ENCODE measurements at regions not wholly inside any gene's neighbourhood (a gene's known extent, or its start where the extent isn't known, plus 50 kb on each side); places are given as distances from the start of the nearest gene placed in this dataset.
"Not testable (repeated sequence)": the region's sequence is repeated elsewhere in the genome, so short reads cannot be mapped to it uniquely, and the experiment has no call there.

- no peak for DNase-seq
These were observed 181.8 kb downstream of the AKAIN1 start for GRCh38 chr18:5015213-5015612.

- DNase-seq, result not testable (repeated sequence)
These were observed 192.8 kb downstream of the AKAIN1 start for GRCh38 chr18:5004031-5004820.

GRCh38 chr18:4994710-4995109, 202.3 kb downstream of the AKAIN1 start:
- DNase-seq, result no peak

GRCh38 chr18:4987452-4988405, 209.3 kb downstream of the AKAIN1 start:
- no peak for DNase-seq

GRCh38 chr18:4986677-4987076, 210.4 kb downstream of the AKAIN1 start:
- DNase-seq, result no peak

- no peak for DNase-seq
These were observed 211.0 kb downstream of the AKAIN1 start for GRCh38 chr18:4986066-4986465.

- no peak for DNase-seq
These were observed 235.7 kb downstream of the AKAIN1 start for GRCh38 chr18:4961121-4961909.

- DNase-seq, result no peak
These were observed 236.5 kb downstream of the AKAIN1 start for GRCh38 chr18:4960578-4960977.

- DNase-seq, result no peak
These were observed 265.8 kb downstream of the AKAIN1 start for GRCh38 chr18:4931209-4931608.

GRCh38 chr18:4921548-4921947, 275.5 kb downstream of the AKAIN1 start:
- DNase-seq, result no peak

- not testable (repeated sequence) for DNase-seq
These were observed 279.5 kb downstream of the AKAIN1 start for GRCh38 chr18:4917509-4917908.

- DNase-seq, result no peak
These were observed 288.7 kb downstream of the AKAIN1 start for GRCh38 chr18:4908328-4908727.

GRCh38 chr18:4906856-4907255, 290.2 kb downstream of the AKAIN1 start:
- DNase-seq, result no peak

GRCh38 chr18:4888251-4889040, 308.6 kb downstream of the AKAIN1 start:
- DNase-seq, result no peak

- no peak for DNase-seq
These were observed 318.6 kb downstream of the AKAIN1 start for GRCh38 chr18:4878480-4878879.

- DNase-seq, result no peak
These were observed 325.9 kb downstream of the AKAIN1 start for GRCh38 chr18:4871197-4871596.

- DNase-seq, result no peak
These were observed 326.8 kb downstream of the AKAIN1 start for GRCh38 chr18:4870177-4870773.

- no peak for DNase-seq
These were observed 327.9 kb downstream of the AKAIN1 start for GRCh38 chr18:4869155-4869554.

GRCh38 chr18:4858379-4859127, 338.5 kb downstream of the AKAIN1 start:
- no peak for DNase-seq

- no peak for DNase-seq
These were observed 342.4 kb downstream of the AKAIN1 start for GRCh38 chr18:4854671-4855070.
